ENCODE measurements at regions not wholly inside any gene's neighbourhood (a gene's known extent, or its start where the extent isn't known, plus 50 kb on each side); places are given as distances from the start of the nearest gene placed in this dataset.

DNA sequence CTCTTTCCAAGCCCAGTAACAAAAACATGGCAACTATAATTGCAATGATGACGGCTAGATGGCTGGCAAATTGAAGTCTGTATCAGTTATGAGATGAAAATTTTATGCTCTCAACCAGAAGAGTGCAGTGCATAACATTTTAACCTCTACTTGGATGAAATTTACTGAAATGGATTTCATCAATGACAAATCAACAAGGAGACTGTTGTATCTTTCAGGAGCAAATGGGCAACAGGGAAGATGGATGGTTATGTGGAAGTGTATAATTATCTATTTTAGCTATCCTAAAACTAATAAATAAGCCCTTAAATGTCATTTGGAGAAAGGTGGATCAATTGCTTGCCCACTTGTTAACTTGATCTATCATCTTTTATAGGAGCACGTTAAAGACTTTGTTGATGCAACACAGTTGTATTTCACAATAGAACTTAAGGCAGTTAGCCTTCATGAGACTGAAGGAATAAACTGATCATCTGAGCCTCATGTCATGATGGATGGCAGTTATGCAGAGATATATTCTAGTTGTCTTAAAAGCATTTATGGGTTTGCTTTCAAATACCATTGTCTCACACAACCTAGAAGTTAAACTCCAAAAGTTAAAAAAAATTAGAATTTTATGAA lies 315.1 kb upstream of the TBC1D5 start:
- TF ChIP-seq, protein P1, sequence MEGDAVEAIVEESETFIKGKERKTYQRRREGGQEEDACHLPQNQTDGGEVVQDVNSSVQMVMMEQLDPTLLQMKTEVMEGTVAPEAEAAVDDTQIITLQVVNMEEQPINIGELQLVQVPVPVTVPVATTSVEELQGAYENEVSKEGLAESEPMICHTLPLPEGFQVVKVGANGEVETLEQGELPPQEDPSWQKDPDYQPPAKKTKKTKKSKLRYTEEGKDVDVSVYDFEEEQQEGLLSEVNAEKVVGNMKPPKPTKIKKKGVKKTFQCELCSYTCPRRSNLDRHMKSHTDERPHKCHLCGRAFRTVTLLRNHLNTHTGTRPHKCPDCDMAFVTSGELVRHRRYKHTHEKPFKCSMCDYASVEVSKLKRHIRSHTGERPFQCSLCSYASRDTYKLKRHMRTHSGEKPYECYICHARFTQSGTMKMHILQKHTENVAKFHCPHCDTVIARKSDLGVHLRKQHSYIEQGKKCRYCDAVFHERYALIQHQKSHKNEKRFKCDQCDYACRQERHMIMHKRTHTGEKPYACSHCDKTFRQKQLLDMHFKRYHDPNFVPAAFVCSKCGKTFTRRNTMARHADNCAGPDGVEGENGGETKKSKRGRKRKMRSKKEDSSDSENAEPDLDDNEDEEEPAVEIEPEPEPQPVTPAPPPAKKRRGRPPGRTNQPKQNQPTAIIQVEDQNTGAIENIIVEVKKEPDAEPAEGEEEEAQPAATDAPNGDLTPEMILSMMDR (IDR thresholded peaks at IDR 0.05 in 8 of 11, conservative IDR thresholded peaks at IDR 0.05 in 3 of 11), result no peak
- TF ChIP-seq POLR2A (IDR thresholded peaks at IDR 0.05), result no peak
